HG03565 (cell line): ENCODE measurements at regions not wholly inside any gene's neighbourhood (a gene's known extent, or its start where the extent isn't known, plus 50 kb on each side); places are given as distances from the start of the nearest gene placed in this dataset.

Experiments
- ATAC-seq: cut with Tn5 transposase; IDR thresholded peaks from one replicate; pipeline ENCODE4 v1.9.1; 2021; ENCODE audit warnings: mild to moderate bottlenecking, moderate library complexity; ENCODE audit not compliant: unreplicated experiment

DNA sequence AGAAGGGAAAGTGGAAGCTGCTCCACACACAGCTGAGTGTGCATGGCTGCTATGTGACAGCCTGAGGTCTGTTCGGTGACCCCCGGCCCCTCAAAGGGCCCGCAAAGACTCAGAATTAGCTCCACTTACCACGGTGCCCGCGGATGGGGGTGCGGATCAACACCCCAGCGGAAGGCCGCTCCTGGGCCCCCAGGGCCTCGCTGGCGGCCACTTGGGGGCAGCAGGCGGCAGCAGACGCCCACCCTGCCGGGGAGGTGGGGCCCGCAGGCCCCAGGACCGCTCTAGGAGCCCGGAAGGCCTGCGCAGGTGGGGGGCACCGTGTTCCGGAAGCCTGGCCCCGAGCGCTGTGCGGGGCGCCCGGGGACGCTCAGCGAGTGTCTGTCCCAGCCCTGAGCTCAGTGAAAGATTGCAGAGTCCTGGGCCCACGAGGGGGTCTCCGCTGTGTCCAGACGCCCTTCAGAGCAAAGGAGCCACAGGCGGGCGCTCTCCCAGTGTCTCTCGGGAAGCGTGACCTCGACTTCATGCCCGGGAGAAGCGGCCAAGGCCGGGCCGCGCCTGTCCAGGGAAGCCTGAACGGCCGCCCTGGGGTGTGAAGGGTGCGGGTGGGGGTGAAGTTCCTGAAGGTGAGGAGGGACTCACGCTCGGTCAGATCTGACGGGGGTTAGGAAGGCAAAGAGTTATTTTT is 118.7 kb downstream of the VAPA start:
- ATAC-seq: no peak

DNA sequence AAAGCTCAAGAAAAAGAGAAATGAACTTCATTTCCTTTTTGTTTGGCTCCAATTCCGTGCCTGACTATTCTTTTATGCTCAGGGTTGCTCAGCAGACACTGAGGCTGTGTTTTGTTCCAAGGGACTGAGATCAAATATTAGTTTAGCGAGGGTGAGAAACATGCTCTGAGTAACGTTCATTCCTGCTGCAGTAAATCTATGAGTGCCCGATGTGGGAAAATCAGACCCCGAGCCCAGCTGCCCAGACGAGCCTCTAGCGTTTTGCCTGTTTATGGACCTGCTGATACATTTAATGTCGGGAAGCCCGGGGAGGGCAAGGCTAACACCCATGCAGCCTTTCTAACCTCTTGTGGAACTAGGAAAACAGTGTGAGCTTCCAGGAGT is 119.2 kb downstream of the VAPA start:
- ATAC-seq: no peak

- no peak for ATAC-seq
These were observed 121.6 kb downstream of the VAPA start for GRCh38 chr18:10035281-10035991.

- ATAC-seq: no peak
These were observed 122.7 kb downstream of the VAPA start for GRCh38 chr18:10036479-10036878.

- no peak for ATAC-seq
These were observed 123.4 kb downstream of the VAPA start for GRCh38 chr18:10037181-10037580.

- ATAC-seq: no peak
These were observed 124.5 kb downstream of the VAPA start for GRCh38 chr18:10038268-10038667.

DNA sequence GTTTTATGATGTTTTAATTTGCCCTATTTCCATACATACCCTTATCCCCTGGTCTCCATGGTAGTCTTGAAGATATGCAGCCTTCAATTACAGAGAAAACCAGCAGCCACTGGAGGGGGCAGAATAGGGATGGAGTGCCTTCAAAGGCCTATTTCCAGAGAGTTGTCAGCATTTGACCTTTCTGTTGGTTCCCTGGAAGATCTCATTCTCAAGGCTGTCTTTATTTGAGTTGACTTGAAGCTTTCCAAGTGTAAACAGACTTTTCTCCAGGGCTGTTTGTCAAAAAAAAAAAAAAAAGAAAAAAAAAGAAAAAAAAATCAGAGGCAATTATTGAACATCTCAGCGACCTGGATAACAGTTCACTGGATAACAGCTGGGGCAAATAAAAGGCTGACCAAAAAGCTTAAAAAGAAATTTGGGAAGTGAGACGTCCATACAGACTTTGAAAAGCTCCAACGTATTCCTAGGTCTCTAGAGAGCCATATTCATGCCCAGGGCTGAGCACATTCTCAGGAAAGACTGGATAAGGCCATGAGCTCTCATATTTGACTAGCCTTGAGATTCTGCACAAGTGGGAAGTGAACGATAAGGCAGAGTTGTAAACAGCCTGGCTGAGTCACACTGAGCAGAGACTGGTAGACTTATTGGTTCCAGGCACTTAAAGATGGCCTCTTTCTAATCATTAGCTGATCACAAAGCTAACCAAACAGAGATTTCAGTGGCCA is 126.6 kb downstream of the VAPA start:
- no peak for ATAC-seq

DNA sequence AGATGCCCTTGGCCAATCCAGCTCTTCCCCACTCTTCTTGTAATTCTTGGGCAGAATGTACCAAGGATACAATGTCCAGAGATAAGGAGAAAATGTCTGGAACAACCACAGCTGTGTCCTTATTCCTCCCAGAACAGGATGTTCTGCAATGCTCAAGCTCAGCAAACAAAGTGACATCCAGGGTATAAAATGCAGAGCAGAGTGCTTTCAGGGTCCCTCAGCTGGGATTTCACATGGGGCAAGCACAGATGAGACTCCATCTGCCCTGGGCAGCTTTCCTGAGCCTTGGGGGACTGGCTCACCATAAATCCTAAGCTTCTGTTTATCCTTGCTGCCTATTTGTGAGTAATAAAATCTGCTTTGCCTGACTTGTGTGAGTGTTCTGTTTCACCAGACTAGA is 127.4 kb downstream of the VAPA start:
- no peak for ATAC-seq

DNA sequence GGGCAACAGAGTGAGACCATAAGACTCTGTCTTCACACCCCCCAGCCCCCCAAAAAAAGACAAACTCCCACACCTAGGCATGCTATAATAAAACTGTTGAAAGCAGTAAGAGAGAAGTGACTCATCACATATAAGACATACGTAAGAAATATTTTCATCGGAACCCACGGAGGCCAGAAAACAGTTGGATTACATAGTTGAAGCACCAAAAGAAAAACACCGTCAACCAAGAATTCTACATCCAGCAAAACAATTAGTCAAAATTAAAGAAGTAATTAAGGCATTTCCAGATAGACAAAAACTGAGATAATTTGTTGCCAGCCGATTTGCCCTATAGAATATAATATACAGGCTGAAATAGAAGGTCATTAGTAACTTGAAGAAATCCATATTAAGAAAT is 128.7 kb downstream of the VAPA start:
- ATAC-seq: no peak

- no peak for ATAC-seq
These were observed 130.2 kb downstream of the VAPA start for GRCh38 chr18:10044054-10044453.

DNA sequence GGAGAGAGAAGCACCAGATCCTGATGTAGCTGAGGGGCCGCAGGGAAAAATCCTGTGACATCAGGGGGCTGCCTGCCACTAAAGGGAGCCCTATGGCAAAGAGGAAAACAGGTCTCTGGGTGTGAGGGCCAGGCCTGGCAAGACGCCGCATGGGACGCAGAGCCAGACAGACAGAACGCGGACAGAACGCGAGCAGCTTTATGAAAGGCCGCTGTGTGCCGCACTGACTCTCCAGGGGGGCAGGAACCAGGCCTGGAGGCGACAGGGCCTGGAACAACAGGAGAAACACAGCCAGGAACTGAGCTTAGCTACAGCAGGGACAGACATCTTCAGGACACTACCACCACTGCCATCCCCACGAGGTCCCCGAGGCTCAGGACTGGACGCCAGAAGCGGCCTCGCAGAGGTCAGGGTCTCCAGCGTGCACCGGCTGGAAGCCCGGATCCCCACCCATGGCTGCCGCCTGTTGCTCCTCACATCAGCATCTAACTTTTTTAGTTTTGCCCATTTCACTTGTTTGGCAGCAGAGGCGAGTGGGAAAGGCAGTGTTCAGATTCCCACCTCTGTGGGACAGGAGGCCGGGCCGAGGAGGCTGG is 131.6 kb downstream of the VAPA start:
- ATAC-seq: no peak

- no peak for ATAC-seq
These were observed 132.5 kb downstream of the VAPA start for GRCh38 chr18:10046178-10046807.

GRCh38 chr18:10047237-10047636 is 133.4 kb downstream of the VAPA start:
- no peak for ATAC-seq

DNA sequence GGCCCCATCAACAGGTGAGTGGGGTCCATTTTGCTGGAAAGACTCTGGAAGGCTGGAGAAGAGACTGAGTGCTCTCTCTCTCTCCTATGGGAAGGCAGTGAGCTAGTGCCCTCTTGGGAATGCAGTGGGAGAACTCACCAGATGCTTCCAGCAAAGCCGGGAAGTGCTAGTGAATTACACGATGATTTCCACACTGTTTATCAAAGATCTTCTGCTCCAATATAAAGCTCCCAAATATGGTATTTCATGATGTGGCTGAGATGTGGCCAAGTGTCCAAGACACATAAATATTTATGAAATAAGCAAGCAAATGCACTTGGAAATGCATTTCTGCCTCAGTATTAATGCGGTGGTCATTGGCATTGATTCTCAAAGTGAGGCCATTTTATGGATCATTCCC is 135.9 kb downstream of the VAPA start:
- ATAC-seq: no peak

- no peak for ATAC-seq
These were observed 137.1 kb downstream of the VAPA start for GRCh38 chr18:10050956-10051355.

- no peak for ATAC-seq
These were observed 138.2 kb downstream of the VAPA start for GRCh38 chr18:10051877-10052631.

DNA sequence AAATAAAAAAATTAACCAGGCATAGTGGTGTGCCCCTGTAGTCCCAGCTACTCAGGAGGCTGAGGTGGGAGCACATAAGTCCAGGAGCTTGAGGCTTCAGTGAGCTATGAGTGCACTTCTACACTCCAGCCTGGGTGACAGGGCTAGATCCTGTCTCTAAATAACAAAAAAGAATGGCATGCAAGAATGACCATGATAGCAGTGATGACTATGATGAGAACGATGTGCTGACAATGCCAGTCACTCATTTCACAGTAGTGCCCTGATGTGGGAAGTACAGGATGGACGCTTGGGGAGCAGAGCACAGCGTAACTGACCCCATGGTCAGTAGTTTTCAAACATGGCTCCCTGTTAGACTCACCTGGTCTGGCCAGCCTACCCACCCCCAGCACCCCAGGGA is 139.1 kb downstream of the VAPA start:
- no peak for ATAC-seq

- ATAC-seq: no peak
These were observed 140.0 kb downstream of the VAPA start for GRCh38 chr18:10053861-10054260.

DNA sequence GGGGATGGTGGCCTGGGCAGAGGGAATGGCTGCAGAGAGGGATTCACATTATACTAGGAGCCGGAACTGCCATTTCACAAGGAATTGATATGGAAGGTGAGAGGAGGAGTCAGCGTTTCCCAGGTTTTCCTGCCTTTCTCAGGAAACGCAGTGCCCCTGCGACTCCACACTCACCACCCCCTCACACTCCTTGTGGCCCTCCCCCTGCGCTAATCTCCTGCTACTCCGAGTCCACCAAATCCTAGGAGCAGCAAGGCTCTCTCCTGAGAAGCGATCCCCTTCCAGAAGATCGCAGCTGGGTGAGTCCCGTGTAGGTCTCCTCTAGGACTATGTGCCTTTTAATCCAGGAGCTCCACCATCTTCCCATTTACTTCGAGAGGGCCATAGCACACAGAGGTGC is 140.6 kb downstream of the VAPA start:
- no peak for ATAC-seq

DNA sequence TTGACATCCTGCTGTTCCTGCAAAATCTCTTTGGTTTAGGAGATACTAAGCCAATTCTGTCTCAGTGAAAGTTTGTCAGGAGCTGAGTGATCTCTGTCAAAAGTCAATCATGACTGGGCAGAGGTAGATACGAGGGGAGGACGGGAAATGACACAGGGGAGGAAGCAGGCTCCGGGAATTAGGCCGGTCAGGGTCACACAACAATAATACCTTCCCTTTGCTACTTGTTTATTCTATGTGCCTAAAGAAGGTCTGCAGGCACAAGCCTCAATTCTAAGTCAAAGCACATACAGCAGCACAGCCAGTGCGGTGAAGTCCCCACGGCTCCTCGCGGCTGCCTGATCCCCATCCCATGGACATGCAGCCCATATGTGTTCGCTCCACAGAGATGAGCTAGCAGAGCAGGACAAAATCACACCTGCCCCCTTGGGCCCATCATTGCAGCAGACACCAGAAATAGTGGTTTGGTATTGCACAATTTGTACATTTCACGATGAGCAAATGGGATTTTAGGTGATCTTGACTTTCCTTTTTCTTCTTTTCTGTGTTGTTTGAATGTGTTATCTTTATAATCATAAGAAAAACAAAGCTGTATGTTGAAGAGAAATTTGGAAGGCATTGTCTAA is 141.4 kb downstream of the VAPA start:
- no peak for ATAC-seq
